GM19455 (cell line): ENCODE measurements at regions not wholly inside any gene's neighbourhood (a gene's known extent, or its start where the extent isn't known, plus 50 kb on each side); places are given as distances from the start of the nearest gene placed in this dataset.

Experiments
- ATAC-seq: cut with Tn5 transposase; IDR thresholded peaks from one replicate; pipeline ENCODE4 v1.9.1; 2021; ENCODE audit not compliant: unreplicated experiment

DNA sequence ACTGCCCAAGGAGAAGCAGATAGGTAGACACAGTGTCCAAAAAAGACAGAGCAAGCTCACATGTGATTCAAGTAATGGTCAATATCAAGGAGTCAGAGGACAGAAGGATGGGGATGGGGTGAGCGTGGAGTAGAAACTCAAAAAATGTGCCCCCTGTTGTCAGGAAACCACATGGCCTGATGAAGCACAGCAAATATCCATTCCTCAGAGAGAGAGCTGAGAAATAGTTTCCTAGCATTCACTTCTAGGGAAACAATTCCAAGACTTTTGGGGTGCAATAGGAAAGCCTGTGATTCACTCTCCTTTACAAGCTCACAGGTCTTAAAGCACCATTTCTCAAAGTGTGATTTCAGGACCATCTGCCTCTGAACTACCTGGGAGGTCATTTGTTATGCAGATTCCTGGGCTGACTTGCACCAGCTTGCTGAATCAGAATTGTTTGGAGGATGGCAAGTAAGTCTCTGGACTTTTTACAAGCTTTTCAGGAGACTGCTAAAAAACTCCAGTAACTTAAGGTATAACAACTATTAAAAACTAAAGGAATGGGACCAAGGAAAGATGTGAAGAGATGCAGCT is 432.8 kb downstream of the HDGFL1 start:
- ATAC-seq, result no peak

DNA sequence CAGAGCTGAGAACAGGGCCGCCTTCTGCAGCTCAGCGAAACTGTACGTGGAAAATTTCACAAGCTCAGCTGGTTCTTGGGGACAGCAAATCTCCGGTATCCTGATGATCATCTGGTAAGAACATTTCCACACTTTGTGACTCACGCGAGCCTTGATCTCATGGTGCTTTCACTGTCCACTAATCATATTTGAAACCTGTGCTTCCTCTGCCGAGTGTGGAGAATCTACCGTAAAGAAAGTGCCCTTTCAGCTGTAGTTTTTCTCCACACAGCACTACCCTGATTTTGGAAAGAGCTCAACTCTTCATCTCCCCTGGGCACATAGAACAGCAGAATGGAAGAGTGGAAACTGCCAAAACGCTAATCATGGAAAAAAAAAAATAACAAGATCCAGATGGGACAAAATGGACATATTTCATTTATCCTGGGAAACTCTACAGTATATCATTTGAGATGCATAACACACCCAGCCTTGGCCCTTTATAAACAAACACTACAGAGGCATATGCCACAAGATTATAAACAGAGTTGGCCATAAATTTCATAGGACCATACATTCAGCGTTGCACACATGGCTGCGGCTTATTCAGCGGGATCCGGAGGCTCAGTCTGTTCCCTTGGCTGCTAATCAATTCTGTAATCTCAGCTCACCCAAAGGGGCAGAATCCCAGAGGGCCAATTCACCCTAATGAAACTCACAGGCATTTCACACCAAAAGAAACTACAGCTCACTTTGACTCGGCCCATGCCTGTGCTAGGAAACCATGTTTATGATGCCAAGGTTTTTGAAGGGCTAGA is 434.5 kb downstream of the HDGFL1 start:
- no peak for ATAC-seq

DNA sequence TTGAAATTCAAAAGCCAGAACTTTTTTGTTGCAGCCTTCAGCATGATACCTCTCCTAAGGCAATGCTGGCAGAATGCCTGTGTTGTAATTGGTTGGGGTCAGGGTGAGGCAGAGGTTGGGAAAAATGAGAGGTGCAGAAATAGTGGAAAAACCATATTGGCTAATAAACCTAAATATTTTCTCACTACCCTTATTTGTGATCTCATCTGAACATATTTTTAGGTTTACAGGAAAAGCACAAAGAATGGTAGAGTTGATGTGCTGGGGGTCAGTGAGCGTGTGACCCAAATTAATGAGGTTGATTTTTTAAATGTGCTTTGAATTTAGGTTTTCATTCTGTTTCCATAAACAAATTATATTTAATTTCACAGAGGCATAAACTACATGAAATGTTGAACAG is 437.3 kb downstream of the HDGFL1 start:
- no peak for ATAC-seq

DNA sequence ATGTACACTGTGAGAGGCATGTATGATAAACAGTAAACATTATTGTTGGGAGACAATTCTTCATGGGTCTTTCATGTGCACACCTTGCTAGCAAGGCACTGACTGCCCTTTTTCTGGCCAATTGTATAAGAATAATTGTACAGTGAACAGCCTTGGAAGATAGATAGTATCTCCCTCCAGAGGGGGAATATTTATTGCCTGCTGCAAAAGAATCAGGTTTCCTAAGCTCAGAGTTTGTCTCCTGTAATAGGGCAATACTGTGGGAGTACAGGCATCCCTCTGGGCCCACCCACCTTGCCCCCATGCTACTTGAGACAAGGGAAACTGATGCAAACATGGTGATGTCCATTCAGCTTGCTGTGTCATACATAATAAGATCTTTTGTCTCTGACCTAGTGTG is 442.2 kb downstream of the HDGFL1 start:
- no peak for ATAC-seq

DNA sequence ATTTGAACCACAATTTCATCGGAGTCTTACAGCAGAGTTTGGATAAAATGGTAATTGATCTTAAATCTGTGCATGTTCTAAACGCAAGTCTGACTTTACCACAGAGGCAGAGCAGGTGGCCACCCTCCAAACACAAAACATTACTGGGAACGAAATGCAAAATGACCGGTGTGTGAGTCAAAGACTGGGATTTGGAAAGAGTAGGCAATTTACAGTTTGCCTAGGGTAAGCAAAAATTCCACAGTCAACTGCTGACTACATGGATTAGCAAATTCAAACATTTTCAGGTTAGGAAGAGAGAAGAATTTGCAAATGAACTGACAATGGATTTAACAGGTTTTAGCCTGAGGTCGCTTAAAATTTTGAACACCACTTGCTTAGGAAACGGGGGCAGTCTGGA is 444.4 kb downstream of the HDGFL1 start:
- no peak for ATAC-seq

DNA sequence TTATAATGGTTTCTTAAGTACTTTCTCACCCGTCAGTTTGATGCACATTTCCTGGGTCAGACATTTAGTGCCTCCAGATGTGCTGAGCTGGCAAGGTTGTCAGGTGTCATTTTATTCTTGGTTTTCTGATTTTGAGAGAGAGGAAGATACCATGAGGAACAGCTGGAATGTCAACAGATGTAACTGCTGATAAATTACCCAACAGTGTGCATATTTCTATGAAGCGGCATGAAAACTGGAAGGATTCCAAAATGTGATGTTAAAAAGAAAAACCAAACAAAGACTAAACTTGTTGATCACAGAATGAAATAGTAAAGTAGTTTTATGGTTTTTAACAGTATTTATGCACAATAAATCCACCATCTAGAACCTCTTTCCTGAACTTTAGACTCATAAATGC is 447.3 kb downstream of the HDGFL1 start:
- ATAC-seq, result no peak

DNA sequence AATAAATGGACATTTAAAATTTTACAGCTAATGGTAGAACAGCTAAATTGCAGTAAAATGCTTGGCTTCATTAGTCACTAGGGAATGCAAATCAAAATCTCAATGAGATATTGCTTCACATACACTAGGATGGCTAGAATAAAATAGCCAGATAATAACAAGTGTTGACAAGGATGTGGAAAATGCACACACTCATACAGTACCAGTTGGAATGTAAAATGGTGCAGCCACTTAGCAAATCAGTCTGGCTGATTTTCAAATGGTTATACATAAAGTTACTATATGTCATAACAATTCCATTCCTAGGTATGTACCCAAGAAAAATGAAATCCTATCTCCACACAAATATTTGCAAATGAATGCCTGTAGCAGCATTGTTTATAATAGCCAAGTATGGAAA is 452.1 kb downstream of the HDGFL1 start:
- no peak for ATAC-seq

DNA sequence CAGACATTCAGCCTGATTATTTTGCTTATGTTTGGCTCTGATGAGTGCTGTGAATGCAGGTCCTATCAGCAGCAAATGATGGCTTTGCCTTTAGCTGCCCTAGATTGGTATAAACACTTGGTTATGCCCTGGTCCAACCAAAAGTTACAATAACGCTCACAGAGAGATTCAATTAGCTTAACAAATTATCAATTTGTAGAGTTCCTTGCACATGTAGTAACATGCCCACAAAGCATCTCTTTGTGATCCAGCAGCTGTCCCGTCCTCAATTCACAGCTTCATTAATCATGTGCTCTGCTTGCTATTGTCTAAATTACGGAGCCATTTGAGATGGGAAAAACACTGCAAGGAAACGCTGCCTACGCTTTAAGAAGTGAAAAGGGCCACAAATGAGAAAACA is 457.9 kb downstream of the HDGFL1 start:
- no peak for ATAC-seq

DNA sequence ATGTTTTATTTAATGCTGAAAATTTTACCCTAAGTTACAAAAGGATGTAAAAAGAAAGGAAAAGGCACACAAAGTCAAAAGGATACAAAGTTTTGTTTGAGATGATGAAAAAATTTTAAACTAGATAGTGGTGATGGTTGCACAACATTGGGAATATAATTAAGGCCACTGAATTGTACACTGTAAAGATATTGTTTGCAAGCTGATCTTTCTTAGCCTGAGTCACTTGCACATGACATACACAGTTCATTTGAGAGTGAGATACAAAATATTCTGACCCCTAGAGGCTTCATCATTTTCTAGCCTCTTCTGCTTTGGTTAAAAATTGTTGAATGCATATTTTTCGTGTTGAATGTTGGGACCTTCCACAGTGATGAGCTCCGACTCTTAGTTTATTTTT is 462.6 kb downstream of the HDGFL1 start:
- no peak for ATAC-seq

DNA sequence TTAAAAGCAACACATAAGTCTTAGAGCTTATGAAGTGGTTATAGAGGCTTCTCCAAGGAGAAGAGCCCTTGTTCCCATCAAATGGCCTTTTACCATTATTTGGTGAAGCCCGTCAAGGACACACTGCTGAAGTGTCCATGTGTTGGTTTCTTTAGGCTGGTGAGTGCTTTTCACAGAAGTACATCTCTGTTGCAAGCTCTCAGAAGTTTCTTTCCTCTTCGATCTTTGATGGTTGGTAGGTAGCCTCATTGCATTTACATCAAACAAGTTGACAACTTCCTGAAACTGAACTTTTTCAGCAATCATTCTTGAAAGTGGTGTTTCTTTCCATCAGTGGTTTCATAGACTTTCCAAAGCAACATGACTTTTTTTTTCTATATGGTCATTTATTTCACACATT is 465.6 kb downstream of the HDGFL1 start:
- ATAC-seq, result no peak

DNA sequence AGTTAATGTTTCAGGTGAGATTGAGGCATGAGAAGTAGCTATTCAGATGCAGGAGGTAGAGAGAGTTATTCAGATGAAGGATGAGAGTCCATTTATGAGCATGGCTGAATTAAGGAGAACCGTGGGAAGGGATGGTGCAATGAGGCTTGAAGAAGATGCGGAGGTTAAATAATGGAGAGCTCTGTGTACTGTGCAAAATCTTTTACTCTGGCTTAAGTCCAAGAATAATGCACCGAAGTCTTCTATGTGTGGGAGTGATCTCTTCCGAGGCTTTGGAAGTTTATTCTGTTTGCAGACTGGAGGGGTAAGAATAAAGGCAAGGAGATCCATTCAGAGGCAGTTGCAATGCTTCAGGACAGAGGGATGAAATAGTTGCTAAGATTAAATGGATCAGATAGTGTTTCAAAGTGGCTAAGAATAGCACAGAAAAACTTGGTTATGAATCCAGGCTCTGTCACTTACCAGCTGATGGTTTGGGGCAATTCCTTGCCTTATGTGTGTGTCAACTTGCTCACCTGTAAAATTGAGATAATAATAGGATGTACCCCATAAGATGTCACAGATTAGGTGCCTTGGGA is 467.1 kb downstream of the HDGFL1 start:
- no peak for ATAC-seq

DNA sequence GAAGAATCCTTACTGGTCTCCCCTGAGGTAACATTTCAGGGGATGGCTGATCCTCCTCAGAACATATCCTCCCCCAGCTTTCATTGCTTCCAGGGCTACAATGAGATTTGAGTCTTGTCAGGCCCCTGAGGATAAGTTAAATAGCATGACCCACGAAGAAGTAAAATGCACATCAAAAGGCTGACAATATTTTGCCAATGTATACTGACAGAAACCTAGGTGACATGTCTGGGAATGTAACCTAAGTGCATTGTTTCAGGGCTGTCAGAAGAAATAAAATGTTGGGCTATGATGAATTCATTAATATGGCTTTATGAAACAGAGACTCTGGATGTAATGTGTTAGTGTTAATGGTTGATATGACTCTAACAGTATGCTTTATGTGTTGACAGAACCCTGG is 471.5 kb downstream of the HDGFL1 start:
- no peak for ATAC-seq

DNA sequence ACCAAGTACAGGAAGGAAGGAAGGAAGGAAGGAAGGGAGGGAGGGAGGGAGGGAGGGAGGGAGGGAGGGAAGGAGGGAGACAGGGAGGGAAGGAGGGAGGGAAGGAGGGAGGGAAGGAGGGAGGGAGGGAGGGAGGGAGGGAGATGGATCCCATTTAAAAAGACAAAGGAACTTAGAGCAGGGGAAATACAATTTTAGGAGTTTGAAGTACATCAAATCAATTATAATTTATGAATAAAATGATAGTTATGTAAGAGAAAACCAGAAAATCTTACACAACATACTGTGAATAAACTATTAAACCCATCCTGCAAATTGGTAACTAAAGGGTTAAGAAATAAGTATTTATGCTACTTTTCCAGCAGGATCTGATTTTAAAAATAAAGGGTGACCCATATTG is 475.9 kb downstream of the HDGFL1 start:
- no peak for ATAC-seq

DNA sequence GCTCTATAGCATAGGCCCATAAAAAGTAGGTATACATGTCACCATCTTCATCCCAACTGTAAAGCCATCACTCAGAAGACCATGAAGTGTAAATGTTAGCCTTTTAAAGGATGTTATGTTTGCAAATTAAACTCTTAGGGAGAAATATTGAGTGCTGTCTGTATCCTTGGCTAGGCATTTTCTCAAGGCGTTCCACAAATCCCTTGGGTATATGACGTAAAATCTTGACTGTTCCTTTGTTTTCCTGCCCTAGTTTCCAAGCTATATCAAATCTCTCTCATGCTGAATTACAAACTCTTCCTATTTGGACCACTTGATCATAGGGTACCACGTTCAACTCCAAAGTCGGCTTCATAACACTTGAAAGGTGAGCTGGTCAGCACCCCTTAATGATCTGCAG is 486.2 kb downstream of the HDGFL1 start:
- ATAC-seq, result no peak

DNA sequence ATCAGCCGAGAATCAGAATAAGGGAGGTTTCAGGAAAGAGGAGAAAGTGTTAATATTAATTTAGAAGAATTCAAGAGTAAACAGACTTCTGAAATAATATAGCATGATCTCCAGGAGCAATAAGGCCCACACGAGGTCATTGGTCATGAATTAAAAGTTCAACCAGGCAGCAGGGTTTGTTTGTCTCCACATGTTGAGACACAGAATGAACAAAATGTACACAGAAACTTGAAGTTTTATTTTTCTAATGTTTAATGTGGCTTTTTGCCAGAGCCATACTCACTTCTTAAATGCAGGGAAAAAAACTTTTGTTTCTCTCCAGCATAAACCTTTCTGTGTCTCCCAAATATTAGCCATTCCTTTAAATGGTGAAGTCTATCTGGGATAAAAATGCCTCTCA is 504.5 kb downstream of the HDGFL1 start:
- ATAC-seq, result no peak

DNA sequence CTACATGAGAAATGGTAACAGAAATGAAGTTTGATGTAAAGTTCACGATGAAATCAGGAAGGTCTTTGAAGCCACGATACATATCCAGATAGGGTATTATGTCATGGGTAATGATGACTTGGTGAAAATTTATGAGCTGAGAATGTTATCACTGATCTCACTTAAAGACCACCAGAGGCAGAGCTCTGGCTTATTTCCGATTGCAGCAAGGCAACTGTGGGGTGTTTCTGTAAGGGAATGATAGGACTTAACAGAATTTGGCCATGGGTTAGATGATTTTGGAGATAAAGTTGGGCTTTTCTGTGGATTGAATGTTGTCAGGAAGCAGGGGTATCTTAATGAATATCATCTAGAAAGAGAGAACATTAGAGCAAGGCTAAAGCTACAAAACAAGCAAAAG is 508.4 kb downstream of the HDGFL1 start:
- no peak for ATAC-seq

DNA sequence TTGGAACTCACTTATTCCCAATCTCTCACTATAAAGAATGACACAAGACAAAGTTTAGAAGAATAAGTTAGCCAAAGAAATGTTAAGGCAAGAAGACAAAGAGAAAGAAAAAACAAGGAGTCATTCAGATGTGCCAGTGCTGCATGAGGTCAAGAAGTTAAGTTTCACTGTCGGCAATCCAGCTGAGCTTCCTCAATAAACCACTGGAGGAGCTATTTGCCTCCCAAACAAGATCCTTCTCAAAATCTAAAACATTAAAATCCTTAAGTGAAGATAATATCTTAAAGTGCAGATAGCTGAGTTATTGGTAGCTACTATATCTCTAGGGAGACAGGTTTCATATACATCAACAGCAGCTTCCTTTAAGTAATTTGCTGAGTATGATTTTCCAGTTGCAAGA is 512.3 kb downstream of the HDGFL1 start:
- no peak for ATAC-seq

DNA sequence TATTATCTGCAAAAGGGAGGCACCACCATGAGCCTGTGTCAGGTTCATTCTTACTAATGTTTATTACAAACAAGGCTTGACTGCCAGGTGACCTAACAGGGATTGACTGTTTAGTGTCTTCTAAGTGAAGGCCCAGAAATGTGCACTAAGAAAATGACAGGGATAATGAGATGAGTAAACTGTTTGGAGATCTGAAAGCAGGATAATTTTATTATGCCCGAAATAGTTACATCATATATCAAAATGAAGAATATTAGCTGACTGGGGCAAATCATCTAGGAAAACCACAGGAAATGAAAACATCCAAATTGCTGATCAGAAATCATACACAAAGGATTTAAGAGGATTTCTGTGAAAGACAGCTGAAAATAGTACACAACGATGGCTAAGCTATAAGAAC is 516.7 kb downstream of the HDGFL1 start:
- no peak for ATAC-seq

DNA sequence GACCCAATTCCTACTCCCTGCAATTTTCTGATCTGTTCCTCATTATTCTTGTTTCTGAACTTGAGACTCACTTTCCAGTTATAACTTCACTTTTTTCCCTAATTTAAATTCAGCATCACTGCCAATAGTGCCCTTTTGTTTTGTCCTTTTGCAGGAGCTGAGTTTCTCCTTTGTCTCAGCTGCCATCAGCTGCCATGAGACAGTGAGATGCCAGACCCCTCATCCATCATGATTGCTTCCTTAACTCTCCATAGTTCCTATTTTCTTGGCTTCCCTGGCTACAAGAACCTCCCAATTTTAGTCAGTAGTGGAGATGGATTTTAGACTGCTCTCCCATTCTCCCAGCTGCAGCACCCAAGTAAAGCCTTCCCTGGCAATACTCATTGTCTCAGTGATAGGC is 518.1 kb downstream of the HDGFL1 start:
- ATAC-seq, result no peak

DNA sequence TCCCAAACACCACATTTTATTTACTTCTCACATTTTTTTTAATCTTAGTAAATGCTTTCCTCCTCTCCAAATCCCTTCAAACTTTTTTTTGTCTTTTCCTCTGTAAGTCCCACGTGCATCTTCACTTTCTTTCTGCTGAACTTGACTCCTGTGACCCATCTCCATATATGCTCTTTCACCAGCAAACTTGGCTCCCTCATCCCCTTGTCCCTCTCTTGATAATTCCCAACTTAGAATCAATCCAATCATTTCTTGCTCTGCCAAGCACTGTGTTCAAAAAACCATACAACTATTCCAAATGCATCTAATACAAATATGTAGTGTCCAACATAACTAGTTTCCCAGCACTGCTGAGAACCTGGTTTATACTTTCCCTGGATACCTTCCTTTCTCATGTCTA is 519.4 kb downstream of the HDGFL1 start:
- ATAC-seq, result no peak

DNA sequence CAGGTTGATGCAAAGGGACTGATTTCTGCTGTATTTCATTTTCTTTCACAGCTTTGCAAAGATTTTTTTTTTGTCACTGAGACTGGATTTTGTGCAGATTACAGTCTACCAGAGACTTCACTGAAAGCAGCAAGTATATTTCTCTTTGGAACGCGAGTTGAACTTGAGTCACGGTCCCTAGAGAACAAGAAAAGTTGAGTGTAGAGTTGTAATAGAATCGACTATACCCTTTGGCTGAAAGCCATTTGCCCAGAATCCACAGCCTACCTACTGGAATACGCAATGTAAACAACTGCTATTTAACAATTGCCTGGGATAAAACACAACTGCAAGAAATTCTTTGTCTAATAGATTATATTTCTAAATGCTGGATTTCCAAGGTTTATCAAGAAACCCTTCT is 520.6 kb downstream of the HDGFL1 start:
- ATAC-seq, result no peak

DNA sequence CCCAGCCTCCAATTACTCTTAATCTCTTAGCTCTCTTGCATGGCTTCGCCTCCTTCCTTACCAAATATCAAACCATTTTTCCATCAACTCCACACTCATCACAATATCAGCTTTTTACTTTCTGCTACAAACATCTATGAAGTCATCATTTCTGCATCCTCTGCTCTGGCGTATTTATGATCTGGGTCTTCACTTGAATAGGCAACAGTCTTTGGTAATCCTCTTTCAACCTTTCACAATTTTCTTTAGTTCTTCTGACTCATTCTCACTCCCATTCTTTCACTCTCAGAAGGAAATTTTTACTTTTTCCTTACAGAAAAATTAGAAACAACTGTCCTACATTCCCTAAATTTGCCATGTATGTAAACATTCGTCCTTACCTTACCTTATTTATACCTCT is 522.4 kb downstream of the HDGFL1 start:
- no peak for ATAC-seq

DNA sequence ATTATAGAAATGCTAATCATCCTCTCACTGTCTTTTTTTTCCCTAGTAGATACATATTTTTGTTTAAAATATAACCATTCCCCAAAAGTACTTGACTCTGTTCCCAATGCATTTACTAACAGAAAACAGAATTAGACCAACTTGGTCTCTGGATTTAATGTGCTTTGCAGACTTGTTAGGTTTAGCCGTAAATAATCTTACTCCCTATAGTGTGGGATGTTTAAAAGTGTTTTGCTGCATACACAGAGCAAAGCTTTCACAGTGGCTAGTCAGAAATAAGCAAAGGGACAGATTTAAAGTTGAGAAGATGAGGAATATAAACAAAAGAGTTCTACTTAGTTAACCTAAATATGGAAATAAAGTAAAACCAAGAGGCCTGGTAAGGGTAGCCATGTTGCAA is 527.5 kb downstream of the HDGFL1 start:
- ATAC-seq, result no peak
